Left lobe of liver (tissue), 2 donors: ENCODE measurements at regions not wholly inside any gene's neighbourhood (a gene's known extent, or its start where the extent isn't known, plus 50 kb on each side); places are given as distances from the start of the nearest gene placed in this dataset.
"Not testable (repeated sequence)": the region's sequence is repeated elsewhere in the genome, so short reads cannot be mapped to it uniquely, and the experiment has no call there.

Source experiments
- ATAC-seq: fragments of 200-7000 bp; cut with Tn5 transposase; one replicate; pipeline ENCODE4 v1.9.1; 2020; ENCODE audit warnings: mild to moderate bottlenecking, moderate library complexity
- DNase-seq: peaks from one replicate; pipeline ENCODE4 v3.0.0-alpha.2; 2020; ENCODE audit warnings: low spot score
- donor health status: DM: no; HTN: no; CAD: no; lungs with moderate emphysema.
- donor health status: DM: no; HTN: yes; CAD: no.

GRCh38 chr7:57198801-57199200, 66.6 kb upstream of the ZNF479 start:
- ATAC-seq: no peak
- no peak for DNase-seq

- DNase-seq: no peak
- ATAC-seq: no peak
Measured at GRCh38 chr7:57199252-57199651, 67.0 kb upstream of the ZNF479 start.

- ATAC-seq (no peak), DNase-seq (no peak)
Measured at GRCh38 chr7:57201021-57201894, 69.0 kb upstream of the ZNF479 start.

GRCh38 chr7:57201895-57202210, 69.6 kb upstream of the ZNF479 start:
- DNase-seq: no peak
- no peak for ATAC-seq

DNA sequence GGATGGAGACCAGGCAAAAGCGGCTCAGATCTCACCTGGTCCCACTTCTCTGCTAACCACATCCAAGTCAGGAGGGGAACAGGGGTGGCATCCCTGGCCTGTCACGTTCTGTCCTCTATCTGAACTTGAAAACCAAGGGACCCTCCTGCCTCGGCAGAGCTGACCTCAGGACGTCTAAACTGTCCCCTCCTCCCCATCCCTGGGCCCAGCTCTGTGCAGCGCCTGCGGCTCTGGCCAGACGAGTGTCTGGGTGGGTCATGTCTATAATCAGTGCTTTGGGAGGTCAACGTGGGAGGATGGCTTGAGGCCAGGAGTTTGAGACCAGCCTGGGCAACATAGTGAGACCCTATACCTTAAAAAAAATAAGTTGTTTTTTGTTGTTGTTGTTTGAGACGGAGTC, 70.0 kb upstream of the ZNF479 start:
- DNase-seq (no peak), ATAC-seq (no peak)

GRCh38 chr7:57203161-57203791, 71.0 kb upstream of the ZNF479 start:
- DNase-seq: no peak
- no peak for ATAC-seq

DNA sequence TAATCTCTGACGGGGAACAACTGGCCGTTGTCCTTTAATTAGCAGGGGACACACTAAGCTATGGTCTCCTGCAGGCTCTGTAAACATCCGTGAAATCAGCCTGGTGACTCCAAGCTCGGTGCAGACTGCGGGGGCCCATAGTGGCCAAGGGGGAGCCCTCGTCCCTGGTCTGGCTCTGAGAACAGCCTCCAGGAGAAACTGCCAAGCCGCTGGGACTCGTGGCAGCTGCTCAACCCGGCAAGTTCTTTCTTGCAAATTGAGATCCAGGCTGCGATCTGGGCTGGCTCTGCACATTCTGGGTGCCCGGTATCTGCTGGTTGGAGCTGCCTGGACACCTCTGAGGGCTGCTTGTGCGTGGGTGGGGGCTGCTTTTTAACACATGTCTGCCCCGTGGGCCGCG, 71.6 kb upstream of the ZNF479 start:
- not testable (repeated sequence) for ATAC-seq, DNase-seq

DNA sequence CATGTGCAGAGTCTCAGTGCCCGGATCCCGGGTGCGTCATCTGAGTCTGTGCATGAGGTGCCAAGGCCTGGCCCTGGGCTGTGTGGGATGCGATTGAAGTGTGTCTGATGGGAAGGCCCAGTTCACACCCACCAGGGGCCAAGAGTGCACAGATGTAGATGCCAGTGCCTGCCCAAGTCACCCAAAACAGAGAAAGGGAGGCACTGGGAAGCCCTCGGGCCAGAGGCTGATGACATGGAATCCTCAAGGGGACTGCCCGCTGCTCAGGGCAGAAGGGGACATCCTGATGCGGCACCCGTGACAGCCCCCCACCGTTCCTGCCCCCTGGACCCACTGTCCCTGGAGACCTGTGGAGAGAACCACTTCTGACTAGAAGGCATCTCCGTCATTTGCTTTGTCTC, 72.2 kb upstream of the ZNF479 start:
- ATAC-seq (no peak), DNase-seq (no peak)

DNA sequence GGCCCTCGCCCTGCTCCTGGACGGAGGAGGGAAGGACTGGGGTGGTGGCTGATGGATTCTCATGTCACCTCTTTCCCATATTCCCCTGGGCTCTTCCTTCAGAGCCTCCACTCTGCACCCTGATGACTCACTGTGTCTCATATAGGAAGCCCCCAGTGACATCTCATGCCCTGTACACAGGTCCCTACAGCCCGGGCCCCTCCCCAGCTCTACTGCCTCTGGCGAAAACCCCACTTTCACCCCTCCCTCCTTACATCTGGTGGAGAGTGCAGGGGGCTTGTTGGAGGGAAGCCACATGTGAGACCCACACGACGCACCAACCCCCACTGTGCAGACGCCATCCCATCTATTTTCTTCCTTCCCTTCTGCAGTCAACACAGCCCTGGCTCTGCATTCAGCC, 72.8 kb upstream of the ZNF479 start:
- DNase-seq (no peak), ATAC-seq (no peak)

GRCh38 chr7:57207836-57208235, 75.6 kb upstream of the ZNF479 start:
- DNase-seq: no peak
- no peak for ATAC-seq

DNA sequence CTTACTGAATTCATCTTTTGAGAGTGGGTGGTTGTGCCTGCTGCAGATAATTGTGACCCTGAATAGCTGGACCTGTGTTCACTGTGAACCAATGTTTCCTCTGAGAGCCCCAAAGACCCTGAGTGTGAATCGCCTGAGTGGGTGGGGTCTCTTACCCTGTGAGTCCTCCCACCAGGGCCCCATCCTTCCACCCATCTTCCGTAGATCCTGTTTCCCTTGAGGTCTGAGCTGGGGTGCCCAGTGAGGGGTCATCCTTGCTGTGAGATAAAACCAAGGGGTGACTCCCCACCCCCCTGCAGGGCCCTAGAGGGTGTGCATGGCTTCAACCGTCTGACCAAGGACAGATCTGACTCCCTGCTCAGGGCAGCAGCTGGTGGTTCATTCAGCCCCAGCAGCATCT, 78.0 kb upstream of the ZNF479 start:
- DNase-seq (no peak), ATAC-seq (no peak)

DNA sequence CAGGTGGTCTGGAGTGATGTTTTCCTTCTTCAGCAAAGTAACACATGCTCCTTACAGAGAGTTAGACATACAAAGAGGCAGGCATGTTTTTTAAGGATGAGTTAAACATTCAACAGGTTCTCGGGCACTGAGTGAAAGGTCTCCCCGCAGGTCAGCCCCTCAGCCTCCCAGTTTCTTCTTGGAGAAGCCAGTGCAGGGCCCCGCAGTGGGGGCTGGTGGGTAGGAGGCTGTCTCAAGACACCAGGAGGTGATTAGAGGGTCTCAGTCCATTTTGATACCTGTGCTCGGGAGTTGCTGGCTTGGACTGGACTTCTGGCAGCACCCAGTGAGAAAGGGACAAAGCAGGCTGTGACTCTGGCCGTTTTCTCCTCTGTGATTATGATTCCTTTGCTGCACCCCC, 78.6 kb upstream of the ZNF479 start:
- DNase-seq: no peak
- ATAC-seq: no peak

DNA sequence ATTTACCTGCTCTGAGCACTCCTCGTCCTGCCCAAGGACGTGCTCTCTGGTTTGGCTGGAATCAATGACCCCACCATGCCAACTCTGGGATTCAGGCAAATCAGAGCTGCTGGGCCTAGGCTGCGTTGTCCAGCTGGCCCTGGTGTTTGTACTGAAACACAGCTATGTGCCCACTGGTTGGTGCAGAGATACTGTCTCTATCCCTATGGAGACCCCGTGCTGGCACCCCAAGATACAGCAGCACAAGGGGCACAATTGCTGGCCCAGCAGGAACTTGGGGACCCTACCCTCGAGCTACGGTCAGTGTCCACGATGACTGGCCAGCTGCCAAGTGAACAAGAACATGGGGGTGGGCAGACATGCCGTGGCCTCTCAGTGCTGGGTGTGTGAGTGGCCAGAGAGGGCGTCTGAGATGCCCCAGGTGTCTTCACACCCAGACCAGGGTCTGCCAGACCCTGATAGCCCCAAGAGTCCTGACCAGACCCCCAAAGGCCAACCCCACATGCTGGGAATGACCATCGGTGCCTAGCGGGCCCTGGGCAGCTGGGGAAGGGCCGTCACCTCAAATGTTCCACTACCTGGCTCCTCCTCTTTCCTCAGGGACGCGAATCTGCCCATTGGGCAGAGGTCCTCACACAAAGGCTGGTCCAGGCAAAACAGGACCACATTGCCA, 79.3 kb upstream of the ZNF479 start:
- DNase-seq (no peak), ATAC-seq (no peak)

DNA sequence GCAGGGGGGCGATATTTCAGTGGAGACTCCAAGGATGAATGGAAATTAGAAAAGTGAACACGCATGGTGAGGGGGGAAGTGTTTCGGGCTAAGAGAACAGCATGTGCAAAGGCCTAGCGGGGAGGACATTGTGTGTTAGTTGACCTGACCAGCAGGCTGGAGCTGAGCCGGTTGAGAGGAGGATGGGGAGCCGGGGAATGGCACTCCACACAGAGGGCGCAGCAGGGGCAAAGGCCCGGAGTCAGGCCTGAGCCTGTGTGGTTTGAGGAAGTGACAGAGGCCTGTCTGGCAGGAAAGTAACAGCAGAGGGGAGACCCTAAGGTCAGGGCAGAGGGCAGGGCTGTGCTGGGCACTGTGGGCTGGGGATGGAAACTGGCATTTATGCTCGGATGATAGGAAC, 83.2 kb upstream of the ZNF479 start:
- ATAC-seq: no peak
- no peak for DNase-seq

GRCh38 chr7:57216340-57216739, 84.1 kb upstream of the ZNF479 start:
- ATAC-seq: no peak
- DNase-seq: no peak

DNA sequence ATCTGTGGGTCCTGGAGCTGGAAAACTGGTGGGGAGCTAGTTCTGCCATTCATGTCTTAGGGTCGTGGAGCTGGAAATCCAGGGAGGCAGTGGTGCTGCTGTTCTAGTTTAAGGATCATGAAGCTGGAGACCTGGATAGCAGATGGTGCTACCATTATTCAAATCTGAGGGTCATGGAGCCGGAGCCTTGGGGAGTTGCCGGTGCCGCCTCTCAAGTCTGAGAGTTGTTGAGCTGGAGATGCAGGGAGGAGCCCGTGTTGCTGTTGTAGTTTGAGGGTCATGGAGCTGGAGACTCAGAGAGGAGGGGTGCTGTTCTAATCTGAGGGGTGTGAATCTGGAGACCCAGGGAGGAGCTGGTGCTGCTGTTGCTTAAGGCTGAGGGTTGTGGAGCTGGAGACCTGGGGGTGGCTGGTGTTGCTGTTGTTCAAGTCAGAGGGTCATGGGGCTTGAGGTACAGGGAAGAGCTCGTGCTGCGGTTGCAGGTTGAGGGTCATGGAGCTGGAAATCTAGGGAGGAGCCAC, 86.0 kb upstream of the ZNF479 start:
- ATAC-seq: no peak
- no peak for DNase-seq

DNA sequence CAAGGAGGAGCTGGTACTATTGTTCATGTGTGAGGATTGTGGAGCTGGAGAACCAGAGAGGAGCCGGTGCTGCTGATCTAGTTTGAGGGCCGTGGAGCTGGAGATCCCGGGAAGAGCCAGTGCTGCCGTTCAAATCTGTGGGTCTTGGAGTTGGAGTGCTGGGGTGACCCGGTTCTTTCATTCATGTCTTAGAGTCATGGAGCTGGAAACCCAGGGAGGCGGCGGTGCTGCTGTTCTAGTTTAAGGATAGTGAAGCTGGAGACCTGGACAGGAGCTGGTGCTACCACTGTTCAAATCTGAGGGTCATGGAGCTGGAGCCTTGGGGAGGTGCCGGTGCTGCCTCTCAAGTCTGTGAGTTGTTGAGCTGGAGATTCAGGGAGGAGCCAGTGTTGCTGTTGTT, 88.5 kb upstream of the ZNF479 start:
- DNase-seq (no peak), ATAC-seq (no peak)

- no peak for ATAC-seq
- DNase-seq: no peak
Measured at GRCh38 chr7:57225666-57226065, 93.4 kb upstream of the ZNF479 start.

- not testable (repeated sequence) for ATAC-seq, DNase-seq
Measured at GRCh38 chr7:57241236-57241635, 109.0 kb upstream of the ZNF479 start.

GRCh38 chr7:57243551-57243950, 111.3 kb upstream of the ZNF479 start:
- not testable (repeated sequence) for DNase-seq, ATAC-seq

DNA sequence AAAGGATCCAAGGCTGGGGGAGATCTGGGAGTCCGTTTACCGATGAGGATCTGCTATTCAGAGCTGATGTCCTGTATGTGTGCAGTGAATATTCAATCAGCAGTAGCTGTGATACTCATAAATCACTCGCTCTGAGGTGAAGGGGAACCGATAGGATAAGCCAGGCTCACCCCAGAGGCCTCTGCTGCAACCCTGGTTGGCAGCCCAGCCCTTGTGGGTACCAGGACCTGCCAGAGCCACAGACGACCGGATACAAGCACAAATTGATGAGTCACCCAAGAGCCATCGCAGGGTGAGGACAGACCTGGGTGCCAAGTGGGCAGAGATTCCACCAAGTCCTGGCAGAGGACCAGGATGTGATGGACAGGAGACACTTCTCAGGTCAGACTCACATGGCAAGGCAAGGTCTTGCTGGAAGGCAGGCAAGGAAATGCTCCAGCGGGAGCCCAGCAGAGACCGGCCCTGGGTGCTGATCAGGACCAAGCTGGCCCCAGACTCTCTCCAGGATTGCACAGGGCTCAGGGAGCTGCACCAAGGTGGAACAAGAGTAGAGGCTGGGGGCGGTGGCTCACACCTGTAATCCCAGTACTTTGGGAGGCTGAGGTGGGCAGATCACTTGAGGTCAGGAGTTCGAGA, 112.2 kb upstream of the ZNF479 start:
- ATAC-seq, DNase-seq: not testable (repeated sequence)
